Endothelial cell (in vitro differentiated cells): ENCODE measurements at regions not wholly inside any gene's neighbourhood (a gene's known extent, or its start where the extent isn't known, plus 50 kb on each side); places are given as distances from the start of the nearest gene placed in this dataset.

Experiments
- DNase-seq: peaks from one replicate; pipeline ENCODE4 v3.0.0; 2021; ENCODE audit warnings: low spot score
- H3K27ac Mint-ChIP-seq: one replicate; pipeline ENCODE4 v1.8.0; 2021; ENCODE audit warnings: mixed read lengths, inconsistent platforms; ENCODE audit not compliant: unreplicated experiment
- H3K27me3 Mint-ChIP-seq: one replicate; pipeline ENCODE4 v1.8.0; 2021; ENCODE audit warnings: mild to moderate bottlenecking, moderate library complexity, mixed read lengths, inconsistent platforms; ENCODE audit not compliant: unreplicated experiment
- H3K36me3 Mint-ChIP-seq: one replicate; pipeline ENCODE4 v1.8.0; 2021; ENCODE audit warnings: mild to moderate bottlenecking, low read depth, mixed read lengths, inconsistent platforms; ENCODE audit not compliant: unreplicated experiment
- H3K4me1 Mint-ChIP-seq: one replicate; pipeline ENCODE4 v1.8.0; 2021; ENCODE audit warnings: mild to moderate bottlenecking, mixed read lengths, inconsistent platforms; ENCODE audit not compliant: unreplicated experiment
- H3K4me3 Mint-ChIP-seq: one replicate; pipeline ENCODE4 v1.8.0; 2021; ENCODE audit warnings: mild to moderate bottlenecking, mixed read lengths, inconsistent platforms; ENCODE audit not compliant: unreplicated experiment
- H3K9me3 Mint-ChIP-seq: one replicate; pipeline ENCODE4 v1.8.0; 2021; ENCODE audit warnings: mixed read lengths, inconsistent platforms; ENCODE audit not compliant: unreplicated experiment
- TF ChIP-seq, protein P1 (sequence below): fragments of 200-600 bp; sonication (generic); IDR thresholded peaks from one replicate; pipeline ENCODE4 v1.5.0; 2021; ENCODE audit warnings: antibody characterized with exemption; ENCODE audit not compliant: unreplicated experiment

DNA sequence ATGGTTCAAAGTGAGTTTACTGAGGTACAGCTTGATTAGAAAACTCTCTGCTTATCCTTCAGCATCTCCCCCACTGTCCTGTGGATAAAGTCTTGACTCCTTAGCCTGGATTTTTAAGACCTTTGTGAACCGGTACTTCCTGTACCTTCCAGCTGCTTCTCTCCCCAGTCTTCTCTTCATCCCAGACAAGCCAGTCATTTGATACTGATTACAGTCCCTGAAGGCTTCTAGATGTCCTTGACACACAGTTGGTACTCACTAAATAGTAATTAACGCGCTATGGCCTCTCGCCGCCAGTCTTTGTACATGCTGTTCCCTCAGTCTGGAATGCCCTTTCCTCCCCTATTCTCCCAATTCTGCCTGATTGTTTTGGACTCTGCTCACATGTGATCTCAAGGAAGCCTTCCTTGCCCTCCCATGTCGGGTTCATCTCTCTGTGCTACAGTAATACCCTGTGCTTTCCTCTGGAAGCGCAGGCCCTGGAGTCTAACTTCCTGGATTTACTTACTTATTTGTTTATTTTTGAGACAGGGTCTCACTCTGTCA, 50.6 kb upstream of the PTGR2 start:
- TF ChIP-seq, protein P1, sequence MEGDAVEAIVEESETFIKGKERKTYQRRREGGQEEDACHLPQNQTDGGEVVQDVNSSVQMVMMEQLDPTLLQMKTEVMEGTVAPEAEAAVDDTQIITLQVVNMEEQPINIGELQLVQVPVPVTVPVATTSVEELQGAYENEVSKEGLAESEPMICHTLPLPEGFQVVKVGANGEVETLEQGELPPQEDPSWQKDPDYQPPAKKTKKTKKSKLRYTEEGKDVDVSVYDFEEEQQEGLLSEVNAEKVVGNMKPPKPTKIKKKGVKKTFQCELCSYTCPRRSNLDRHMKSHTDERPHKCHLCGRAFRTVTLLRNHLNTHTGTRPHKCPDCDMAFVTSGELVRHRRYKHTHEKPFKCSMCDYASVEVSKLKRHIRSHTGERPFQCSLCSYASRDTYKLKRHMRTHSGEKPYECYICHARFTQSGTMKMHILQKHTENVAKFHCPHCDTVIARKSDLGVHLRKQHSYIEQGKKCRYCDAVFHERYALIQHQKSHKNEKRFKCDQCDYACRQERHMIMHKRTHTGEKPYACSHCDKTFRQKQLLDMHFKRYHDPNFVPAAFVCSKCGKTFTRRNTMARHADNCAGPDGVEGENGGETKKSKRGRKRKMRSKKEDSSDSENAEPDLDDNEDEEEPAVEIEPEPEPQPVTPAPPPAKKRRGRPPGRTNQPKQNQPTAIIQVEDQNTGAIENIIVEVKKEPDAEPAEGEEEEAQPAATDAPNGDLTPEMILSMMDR: no peak
- Mint-ChIP-seq H3K27me3 (no peaks in the 10 kb centered on the region), H3K4me1 (peaks cover 28% of the 10 kb centered on the region), H3K27ac (no peak overlapping the region), H3K4me3 (peak overlapping the region; percentile 19), H3K9me3 (no peaks in the 10 kb centered on the region), H3K36me3 (peaks cover 3% of the 10 kb centered on the region)
- no peak for DNase-seq

DNA sequence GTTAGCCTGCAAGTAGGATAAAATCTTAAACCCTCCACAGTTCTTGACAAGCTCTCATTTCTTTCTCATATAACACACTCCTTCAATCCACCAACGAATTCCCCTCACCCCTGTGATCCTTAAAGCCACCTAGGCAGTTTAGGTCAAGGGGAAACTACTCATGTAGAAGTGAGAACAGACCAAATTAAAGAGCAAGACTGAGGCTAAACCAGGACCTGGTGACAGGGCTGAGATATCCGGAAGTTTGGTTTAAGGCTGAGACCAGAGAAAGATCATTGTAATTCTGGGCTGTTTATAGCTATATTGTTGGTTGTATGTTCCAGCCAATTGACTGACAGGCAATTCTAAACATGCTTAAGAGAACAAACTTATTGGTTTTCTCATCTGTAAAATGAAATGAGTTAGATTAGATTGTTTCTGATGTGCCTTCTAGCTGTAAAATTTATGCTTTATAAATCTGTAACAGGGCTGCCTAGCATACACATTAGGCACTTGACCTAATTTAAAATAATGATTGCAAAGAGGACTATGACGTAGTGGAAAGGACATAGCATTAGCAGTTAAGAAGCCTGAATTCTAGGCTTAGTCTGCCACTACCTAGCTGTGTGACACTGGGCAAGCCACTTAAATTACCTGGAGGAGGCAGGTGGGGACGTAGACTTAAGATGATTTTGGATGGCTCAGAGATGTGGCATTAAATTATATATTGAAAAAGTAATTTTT, 53.9 kb upstream of the PTGR2 start:
- no peak overlapping the region for H3K4me3 Mint-ChIP-seq
- H3K9me3 Mint-ChIP-seq: no peaks in the 10 kb centered on the region
- H3K36me3 Mint-ChIP-seq: peaks cover 3% of the 10 kb centered on the region
- peaks cover 27% of the 10 kb centered on the region for H3K4me1 Mint-ChIP-seq
- DNase-seq: no peak
- H3K27me3 Mint-ChIP-seq: no peaks in the 10 kb centered on the region
- TF ChIP-seq, protein P1: no peak
- no peak overlapping the region for H3K27ac Mint-ChIP-seq

DNA sequence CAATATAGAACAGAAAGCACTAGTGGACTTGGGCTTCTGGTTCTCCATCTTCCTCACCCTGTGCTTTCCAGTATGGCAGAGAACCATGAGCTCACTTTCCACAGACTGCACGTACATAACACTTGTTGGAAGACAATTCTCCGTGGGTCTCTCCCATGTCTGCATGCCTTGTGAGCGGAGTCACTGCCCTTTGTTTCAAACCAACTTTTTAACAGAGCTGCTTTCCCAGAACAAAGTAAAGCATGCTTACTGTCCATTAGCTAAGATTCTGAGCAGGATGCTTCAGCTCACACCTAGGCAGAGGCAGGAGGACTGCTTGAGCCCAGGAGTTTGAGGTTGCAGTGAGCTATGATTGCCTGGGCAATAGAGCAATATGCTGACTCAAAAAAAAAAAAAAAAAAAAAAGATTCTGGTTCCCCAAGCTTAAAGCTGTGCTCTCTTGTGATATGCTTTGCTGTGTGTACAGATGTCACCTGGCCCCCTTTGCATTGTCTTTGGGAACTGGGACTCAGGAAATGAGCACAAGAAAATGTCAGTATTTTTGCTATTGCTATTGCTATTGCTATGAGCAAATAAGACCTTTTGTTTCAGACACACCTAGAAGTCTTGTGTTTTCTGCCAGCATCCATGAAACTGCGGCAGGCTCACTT, 54.6 kb upstream of the PTGR2 start:
- Mint-ChIP-seq H3K27ac (no peak overlapping the region), H3K4me1 (peaks cover 23% of the 10 kb centered on the region), H3K36me3 (peaks cover 2% of the 10 kb centered on the region), H3K9me3 (no peaks in the 10 kb centered on the region), H3K27me3 (no peaks in the 10 kb centered on the region), H3K4me3 (no peak overlapping the region)
- DNase-seq: no peak
- TF ChIP-seq, protein P1: no peak

DNA sequence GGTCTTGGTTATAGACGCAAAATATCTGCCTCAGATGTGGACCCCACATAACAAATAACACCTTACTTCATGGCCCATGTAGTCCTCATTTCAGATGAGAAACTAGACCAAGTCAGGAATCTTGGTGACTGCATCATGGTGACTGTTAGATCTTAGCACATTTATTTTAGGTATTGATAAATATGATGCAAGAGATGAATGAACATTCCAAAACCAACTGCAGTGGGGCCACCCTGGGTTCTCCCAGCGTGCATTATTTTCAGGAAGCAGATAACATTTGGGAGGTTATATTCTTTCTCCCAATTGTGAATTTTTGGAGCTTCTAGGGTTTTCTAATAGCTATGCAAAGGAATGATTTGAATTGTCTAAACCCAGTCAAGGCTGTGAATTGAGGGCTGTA, 55.2 kb upstream of the PTGR2 start:
- peaks cover 17% of the 10 kb centered on the region for H3K4me1 Mint-ChIP-seq
- H3K4me3 Mint-ChIP-seq: no peak overlapping the region
- TF ChIP-seq, protein P1: no peak
- no peak for DNase-seq
- H3K36me3 Mint-ChIP-seq: no peaks in the 10 kb centered on the region
- no peaks in the 10 kb centered on the region for H3K9me3 Mint-ChIP-seq
- no peaks in the 10 kb centered on the region for H3K27me3 Mint-ChIP-seq
- no peak overlapping the region for H3K27ac Mint-ChIP-seq

DNA sequence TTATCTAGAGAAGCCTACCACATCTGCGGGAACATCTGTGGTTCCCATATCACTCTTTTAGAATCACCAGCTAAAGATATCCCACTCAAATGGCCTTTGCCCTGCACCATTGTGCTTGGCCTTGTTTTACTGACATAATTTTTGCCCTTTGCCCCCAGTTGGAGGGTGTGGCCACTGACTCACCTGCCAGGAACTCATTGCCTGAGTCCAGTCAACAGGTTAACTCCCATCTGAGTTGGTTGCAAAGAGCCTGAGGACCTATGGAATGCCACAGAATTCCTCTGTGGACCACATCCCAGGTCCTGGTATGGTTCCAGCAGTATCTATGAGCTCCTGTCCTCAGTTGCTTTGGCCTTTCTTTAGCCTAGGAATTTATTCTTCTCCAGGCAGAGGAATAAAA, 55.7 kb upstream of the PTGR2 start:
- no peak overlapping the region for H3K4me3 Mint-ChIP-seq
- no peak for DNase-seq
- H3K9me3 Mint-ChIP-seq: no peaks in the 10 kb centered on the region
- no peaks in the 10 kb centered on the region for H3K27me3 Mint-ChIP-seq
- H3K4me1 Mint-ChIP-seq: peaks cover 13% of the 10 kb centered on the region
- H3K27ac Mint-ChIP-seq: no peak overlapping the region
- TF ChIP-seq, protein P1: no peak
- no peaks in the 10 kb centered on the region for H3K36me3 Mint-ChIP-seq
